ENCODE measurements at regions not wholly inside any gene's neighbourhood (a gene's known extent, or its start where the extent isn't known, plus 50 kb on each side); places are given as distances from the start of the nearest gene placed in this dataset.
"Not testable (repeated sequence)": the region's sequence is repeated elsewhere in the genome, so short reads cannot be mapped to it uniquely, and the experiment has no call there.

GRCh38 chr1:149157409-149157808 lies 54.1 kb upstream of the NBPF9 start:
- not testable (repeated sequence) for TF ChIP-seq POLR2A (IDR thresholded peaks at IDR 0.05; ENCODE audit: low read length); GATA1 (IDR thresholded peaks at IDR 0.05; ENCODE audit: low read depth, low read length)
